ENCODE measurements at regions not wholly inside any gene's neighbourhood (a gene's known extent, or its start where the extent isn't known, plus 50 kb on each side); places are given as distances from the start of the nearest gene placed in this dataset.

- TF ChIP-seq BACH2 (CRISPR knock-in tag; IDR thresholded peaks at IDR 0.05; ENCODE audit: borderline replicate concordance) (no peak), ZC3H10 (CRISPR knock-in tag; IDR thresholded peaks at IDR 0.05) (no peak), SNAI2 (CRISPR knock-in tag; IDR thresholded peaks at IDR 0.05) (no peak)
- ATAC-seq: no peak
These were observed 209.2 kb upstream of the ZSWIM2 start for GRCh38 chr2:187058198-187058597.

GRCh38 chr2:187057466-187057865 lies 208.5 kb upstream of the ZSWIM2 start:
- TF ChIP-seq POU6F1 (CRISPR knock-in tag; IDR thresholded peaks at IDR 0.05; ENCODE audit: borderline replicate concordance, low read depth): no peak
- TF ChIP-seq CSRNP3 (CRISPR knock-in tag; IDR thresholded peaks at IDR 0.05): no peak
- TF ChIP-seq ZFP3 (CRISPR knock-in tag; IDR thresholded peaks at IDR 0.05): no peak
- no peak for ATAC-seq

- ATAC-seq: no peak
- TF ChIP-seq SNAI2 (CRISPR knock-in tag; IDR thresholded peaks at IDR 0.05) (no peak), ISL1 (CRISPR knock-in tag; IDR thresholded peaks at IDR 0.05) (no peak), OSR1 (CRISPR knock-in tag; IDR thresholded peaks at IDR 0.05) (no peak), RARB (CRISPR knock-in tag; IDR thresholded peaks at IDR 0.05) (no peak), CSRNP3 (CRISPR knock-in tag; IDR thresholded peaks at IDR 0.05) (no peak), GLIS3 (CRISPR knock-in tag; IDR thresholded peaks at IDR 0.05) (no peak), POU6F1 (CRISPR knock-in tag; IDR thresholded peaks at IDR 0.05; ENCODE audit: borderline replicate concordance, low read depth) (no peak), ESRRG (CRISPR knock-in tag; IDR thresholded peaks at IDR 0.05) (no peak), ZNF8 (CRISPR knock-in tag; IDR thresholded peaks at IDR 0.05) (no peak), CSDC2 (CRISPR knock-in tag; IDR thresholded peaks at IDR 0.05) (no peak), ZC3H10 (CRISPR knock-in tag; IDR thresholded peaks at IDR 0.05) (no peak)
These were observed 207.7 kb upstream of the ZSWIM2 start for GRCh38 chr2:187056416-187057334.

DNA sequence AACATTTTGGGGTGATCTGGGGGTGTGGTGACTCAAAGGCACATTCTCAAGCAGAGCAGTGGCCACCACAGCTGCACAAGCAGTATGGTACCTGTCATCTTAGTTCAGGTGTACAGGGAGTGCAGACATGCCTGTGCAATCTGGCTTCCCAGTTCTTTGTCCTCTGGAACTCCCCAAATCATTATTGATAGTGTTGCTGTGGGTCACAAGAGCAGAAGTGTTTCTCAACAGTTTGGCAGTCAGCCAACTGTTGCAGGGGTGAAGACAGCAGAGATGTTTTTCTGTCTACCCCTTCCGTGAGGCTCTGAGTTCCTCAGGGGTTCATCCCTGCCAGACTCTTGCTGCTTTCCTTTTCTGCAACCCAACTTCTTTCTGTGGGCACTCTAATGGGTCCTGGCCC lies 206.5 kb upstream of the ZSWIM2 start:
- ATAC-seq: no peak
- TF ChIP-seq CSDC2 (CRISPR knock-in tag; IDR thresholded peaks at IDR 0.05) (no peak), CSRNP3 (CRISPR knock-in tag; IDR thresholded peaks at IDR 0.05) (no peak)

DNA sequence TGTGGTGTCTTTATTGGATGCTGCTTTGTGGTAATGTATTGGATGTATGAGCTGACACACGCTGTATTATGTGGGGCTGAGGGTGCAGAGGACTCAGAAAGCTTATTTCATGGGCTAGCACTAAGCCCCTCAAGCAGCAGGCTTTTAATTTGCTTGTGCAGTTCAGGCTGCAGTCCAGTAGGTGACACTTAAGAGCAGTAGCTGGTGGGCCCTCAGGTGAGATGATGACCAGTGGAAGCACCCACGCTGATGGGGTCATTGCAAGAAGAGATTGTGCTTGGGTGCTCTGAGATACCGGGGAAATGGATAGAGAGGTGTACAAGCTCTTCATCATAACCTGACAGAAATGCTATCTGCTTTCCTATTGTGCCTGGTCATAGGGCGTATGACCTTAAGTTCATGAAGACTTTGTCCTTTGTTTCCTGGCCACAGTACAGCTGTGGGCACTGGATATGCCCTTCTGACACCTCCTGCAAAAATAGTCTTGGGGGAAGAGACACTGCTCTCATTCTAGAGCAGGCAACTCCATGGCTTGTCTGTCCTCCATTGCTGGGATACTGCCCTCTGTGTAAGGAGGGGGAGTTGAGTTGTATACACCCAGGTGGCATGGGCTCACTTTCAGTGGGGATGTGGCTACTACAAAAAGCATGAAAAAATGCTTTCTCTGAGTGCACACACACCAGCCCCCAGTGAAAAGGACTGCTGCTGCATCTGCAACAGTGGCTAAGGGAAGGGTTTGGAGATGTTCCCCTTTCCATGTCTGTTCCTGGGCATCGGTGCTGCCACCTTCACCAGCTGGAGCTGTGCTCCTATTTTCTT lies 205.7 kb upstream of the ZSWIM2 start:
- no peak for TF ChIP-seq ZNF70 (CRISPR knock-in tag; IDR thresholded peaks at IDR 0.05)
- TF ChIP-seq OSR1 (CRISPR knock-in tag; IDR thresholded peaks at IDR 0.05): no peak
- no peak for ATAC-seq

All from SK-N-SH treated with all-trans-retinoic acid at 6 μM for 48 hours (cell line).